GM18508 (cell line): ENCODE measurements at regions not wholly inside any gene's neighbourhood (a gene's known extent, or its start where the extent isn't known, plus 50 kb on each side); places are given as distances from the start of the nearest gene placed in this dataset.

Experiments
- ATAC-seq: cut with Tn5 transposase; IDR thresholded peaks from one replicate; pipeline ENCODE4 v1.9.1; 2021; ENCODE audit warnings: moderate number of reproducible peaks; ENCODE audit not compliant: insufficient read depth, unreplicated experiment

GRCh38 chr6:14250573-14250972, 133.0 kb downstream of the CD83 start:
- ATAC-seq = no peak

- ATAC-seq = no peak
Observed at GRCh38 chr6:14252271-14252850, 134.8 kb downstream of the CD83 start.

DNA sequence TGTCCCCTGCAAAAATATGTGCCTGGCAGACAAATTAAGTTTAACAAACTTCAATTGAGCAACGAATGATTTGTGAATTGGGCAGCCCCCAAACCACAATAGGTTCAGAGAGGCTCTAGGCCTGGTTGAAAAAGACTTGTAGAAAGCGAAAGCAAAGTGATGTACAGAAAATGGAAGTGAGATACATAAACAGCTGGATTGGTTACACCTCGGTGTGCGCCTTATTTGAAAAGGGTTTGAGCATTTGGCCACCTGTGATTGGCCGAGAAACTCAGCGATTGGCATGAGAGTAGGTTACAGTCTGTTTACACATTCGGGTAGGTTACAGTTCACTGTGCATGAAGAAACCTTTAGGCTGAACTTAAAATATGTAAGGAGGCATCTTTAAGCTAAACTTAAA, 136.9 kb downstream of the CD83 start:
- peak; percentile 81 for ATAC-seq

- no peak for ATAC-seq
Observed at GRCh38 chr6:14255916-14256315, 138.3 kb downstream of the CD83 start.

- no peak for ATAC-seq
Observed at GRCh38 chr6:14258117-14258516, 140.5 kb downstream of the CD83 start.

GRCh38 chr6:14258695-14259593, 141.4 kb downstream of the CD83 start:
- no peak for ATAC-seq

GRCh38 chr6:14259594-14260152, 142.1 kb downstream of the CD83 start:
- no peak for ATAC-seq

DNA sequence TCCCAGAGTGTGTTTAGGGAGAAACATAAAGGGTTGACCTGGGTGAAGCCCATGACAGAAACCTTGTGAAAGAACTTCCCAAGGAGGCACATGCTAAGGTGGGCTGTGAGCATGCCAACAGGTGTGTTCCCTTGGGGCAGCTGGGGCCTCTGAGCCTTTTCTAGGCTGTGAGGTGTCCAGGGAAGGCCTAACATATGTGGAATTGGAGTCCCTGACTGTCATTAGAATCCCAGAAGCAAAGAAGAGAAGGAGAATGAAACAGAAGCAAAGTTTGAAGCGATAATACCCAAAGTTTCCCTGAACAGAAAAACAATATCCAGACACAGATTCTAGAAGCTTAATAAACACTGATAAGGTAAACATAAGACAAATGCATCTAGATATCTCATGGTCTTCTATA, 143.3 kb downstream of the CD83 start:
- ATAC-seq = no peak

GRCh38 chr6:14263881-14264424, 146.4 kb downstream of the CD83 start:
- ATAC-seq = no peak

DNA sequence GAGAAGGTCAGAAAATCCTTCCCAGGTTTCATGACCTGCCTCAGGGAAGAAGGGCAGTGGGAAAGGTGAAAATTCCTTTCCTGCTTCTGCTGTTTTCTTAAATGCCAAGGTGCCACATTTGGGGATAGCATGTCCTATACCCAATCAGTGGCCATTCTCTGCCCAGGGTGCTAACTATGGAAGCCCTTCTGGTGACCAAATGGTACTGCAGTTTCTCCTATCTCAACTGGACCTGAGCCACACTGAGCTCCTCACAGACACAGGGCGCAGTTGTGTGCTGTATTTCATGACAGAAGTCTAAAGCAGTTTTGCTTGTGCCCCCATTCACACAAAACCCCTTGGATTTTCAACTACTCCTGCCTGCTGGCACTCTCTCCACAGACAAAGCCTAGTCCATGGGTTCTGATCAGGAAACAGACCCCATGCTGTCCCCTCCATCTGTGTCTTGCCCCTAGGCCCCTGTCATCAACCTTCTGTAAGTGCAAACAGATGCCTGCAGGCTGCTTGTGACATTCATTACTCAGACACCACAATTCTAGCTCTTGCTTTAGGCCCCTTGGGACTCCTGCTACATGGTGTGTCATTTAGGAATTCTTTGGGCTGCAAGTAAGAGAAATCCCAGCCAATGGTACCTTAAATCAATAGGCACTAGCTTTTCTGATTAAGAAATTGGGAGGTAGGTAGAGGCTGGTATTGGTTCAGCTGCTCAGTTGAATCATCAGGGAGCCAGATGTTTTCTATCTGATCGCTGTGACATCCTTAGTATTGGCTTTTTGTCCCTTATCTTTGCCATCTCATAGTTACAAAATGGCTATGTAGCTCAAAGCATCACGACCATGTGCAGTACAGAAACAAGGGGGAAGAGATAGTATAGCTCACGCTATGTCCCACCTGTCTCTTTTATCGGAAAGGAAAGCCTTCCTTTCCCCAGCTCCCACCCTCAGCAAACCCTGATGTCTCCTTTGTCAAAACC, 147.8 kb downstream of the CD83 start:
- no peak for ATAC-seq

DNA sequence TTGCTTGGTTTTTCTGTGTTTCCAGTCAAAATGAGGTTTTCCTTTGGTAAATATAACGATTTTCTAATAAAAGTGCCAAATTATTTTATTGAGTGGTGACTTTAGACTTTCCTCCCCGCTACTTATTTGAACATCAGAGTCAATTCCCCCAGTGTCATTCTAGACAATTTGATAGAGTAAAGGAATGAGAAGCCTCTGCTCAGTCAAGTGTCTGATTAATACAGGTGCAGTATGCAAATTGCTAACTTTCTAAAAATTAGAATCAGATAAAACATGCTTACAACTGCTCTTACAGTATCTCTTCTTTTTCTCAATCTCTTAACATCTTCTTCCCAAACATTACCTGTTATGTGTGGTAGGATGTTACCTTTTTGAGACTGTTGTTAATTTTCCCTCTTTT, 148.7 kb downstream of the CD83 start:
- ATAC-seq = no peak

DNA sequence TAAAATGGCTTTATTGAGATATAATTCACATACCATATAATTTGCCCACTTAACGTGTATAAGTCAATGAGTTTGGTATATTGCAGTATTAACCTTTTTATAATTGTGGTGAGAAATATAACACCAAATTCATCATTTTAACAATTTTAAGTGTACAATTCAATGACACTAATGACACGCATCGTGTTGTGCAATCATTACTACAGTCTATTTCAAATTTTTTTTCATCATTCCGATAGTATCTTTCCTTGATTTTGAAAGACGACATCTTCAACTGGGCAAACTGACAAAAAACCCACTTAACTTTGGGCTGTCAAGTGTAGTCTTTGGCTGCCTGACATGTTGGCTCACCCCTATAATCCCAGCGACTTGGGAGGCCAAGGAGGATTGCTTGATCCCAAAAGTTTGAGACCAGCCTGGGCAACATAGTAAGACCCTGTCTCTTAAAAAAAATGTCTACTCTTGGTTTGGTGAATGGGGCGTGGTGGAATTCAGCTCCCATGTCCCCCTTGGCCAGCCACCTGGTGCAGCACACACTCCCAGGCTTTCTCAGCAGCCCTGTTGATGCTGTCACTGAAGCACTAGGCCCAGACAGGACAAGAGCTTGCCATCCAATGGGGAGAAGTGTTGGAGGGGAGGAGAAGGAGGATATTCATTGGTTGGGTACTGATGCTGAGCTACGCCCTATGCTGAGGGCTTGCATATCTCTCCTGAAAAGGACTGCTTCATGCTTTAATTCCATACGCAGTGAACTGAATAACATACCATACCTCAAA, 150.5 kb downstream of the CD83 start:
- ATAC-seq = no peak

GRCh38 chr6:14269436-14269835, 151.9 kb downstream of the CD83 start:
- ATAC-seq = no peak

DNA sequence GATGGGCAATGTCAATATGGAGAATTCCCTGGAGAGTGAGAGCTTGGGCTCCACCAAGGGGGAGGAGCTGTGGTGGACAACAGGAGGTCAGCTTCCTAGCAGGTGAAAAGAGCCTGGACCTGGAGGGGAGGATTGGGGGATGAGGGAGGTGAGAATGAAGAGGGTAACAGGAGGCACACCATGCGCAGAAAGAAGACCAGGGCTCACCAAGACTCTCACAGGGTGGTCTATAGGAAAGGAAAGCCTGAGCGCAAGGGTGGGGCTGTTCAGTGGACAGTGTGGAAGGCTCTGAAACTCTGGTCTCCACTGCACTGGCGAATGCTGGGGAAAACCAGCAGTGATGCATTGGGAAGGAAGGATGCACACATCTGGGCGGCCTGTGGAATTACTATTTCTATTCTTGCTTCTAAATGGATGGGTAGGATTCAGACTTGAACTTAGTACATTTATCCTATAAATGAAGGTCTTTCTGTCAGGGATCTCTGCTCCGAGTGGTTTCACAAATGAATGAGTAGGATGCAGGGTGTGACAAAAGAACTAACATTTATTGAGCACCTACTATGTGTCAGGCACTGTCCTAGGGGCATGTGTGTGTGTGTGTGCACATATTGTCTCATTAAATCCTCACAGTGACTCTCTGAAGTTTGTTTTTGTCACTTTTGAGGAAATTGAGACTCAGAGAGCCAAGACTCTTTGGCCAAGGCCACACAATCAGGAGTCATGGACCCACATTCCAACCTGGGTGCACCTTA, 152.7 kb downstream of the CD83 start:
- no peak for ATAC-seq

DNA sequence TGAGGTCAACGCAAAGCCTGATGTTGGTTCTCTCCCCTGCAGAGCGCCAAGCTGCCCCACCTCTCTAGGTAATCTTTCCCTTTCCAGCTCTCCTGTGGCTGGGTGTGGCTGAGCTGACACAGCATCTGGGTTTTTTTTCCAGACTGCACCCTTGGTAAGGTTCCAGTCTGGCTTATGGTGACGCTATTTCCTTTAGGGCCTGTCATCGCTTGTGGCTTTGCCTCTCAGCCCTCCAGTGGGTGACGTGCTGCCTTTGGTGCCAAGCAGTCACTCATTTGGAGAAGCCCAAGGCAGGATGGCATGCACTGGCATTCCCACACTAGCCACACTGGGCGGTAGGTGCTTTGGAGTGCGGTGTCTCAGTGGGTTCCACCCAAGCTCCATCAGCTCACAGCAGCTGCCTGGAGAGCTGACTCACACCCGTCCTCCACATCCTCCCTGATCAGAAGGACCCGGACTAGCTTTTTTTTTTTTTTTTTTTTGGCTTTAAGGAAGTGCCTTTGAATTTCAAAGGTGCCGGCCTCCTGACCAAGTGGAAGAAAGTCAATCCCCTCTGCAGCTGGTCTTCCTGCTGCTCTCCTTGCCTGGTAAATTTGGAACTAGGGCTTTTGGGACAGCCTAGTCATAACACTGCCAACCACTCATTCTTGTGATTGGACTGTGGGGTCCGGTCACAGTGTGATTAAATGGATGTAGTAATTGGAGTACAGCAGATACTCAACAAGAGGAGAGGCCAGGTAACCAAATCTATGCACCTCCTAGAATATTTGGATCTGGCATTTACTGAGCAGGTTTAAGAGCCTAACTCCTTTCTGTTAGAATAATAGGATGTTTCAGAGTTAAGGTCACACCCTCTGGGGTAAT, 153.6 kb downstream of the CD83 start:
- no peak for ATAC-seq

GRCh38 chr6:14271789-14272736, 154.5 kb downstream of the CD83 start:
- no peak for ATAC-seq

- no peak for ATAC-seq
Observed at GRCh38 chr6:14272737-14273085, 155.1 kb downstream of the CD83 start.
